Dendritic cell treated with granulocyte-macrophage colony-stimulating factor and Interleukin-4, amounts not matched to agents 40 ng/mL and 50 ng/mL, for 4 days (primary cell): ENCODE measurements at regions not wholly inside any gene's neighbourhood (a gene's known extent, or its start where the extent isn't known, plus 50 kb on each side); places are given as distances from the start of the nearest gene placed in this dataset.
"Not testable (repeated sequence)": the region's sequence is repeated elsewhere in the genome, so short reads cannot be mapped to it uniquely, and the experiment has no call there.

Experiments
- H3K27ac Mint-ChIP-seq: one replicate; pipeline ENCODE4 v1.8.0; 2022; ENCODE audit warnings: mild to moderate bottlenecking, mixed read lengths
- H3K27me3 Mint-ChIP-seq: one replicate; pipeline ENCODE4 v1.8.0; 2022; ENCODE audit warnings: mild to moderate bottlenecking, mixed read lengths
- H3K36me3 Mint-ChIP-seq: one replicate; pipeline ENCODE4 v1.8.0; 2022; ENCODE audit warnings: low read depth, mixed read lengths
- H3K4me1 Mint-ChIP-seq: one replicate; pipeline ENCODE4 v1.8.0; 2022; ENCODE audit warnings: low read depth, mixed read lengths
- H3K4me3 Mint-ChIP-seq: one replicate; pipeline ENCODE4 v1.8.0; 2022; ENCODE audit warnings: mild to moderate bottlenecking, moderate library complexity, mixed read lengths
- H3K9me3 Mint-ChIP-seq: one replicate; pipeline ENCODE4 v1.8.0; 2022; ENCODE audit warnings: mixed read lengths
- intact Hi-C: fragments of 100-400 bp; cut with micrococcal nuclease; formaldehyde crosslinking; loops from one replicate; pipeline ENCODE4 v1.15.0; 2022

- Mint-ChIP-seq H3K36me3 (no peaks in the 10 kb centered on the region), H3K4me1 (no peaks in the 10 kb centered on the region), H3K4me3 (no peak overlapping the region), H3K9me3 (no peaks in the 10 kb centered on the region), H3K27ac (no peak overlapping the region), H3K27me3 (no peaks in the 10 kb centered on the region)
- intact Hi-C loops = no loop called here
Observed at GRCh38 chr7:19916046-19916445, 142.6 kb upstream of the TMEM196 start.

GRCh38 chr7:19915596-19915995 lies 142.2 kb upstream of the TMEM196 start:
- no peak overlapping the region for H3K4me3 Mint-ChIP-seq

GRCh38 chr7:19914866-19915265 lies 141.4 kb upstream of the TMEM196 start:
- intact Hi-C loops = no loop called here
- Mint-ChIP-seq H3K9me3 (no peaks in the 10 kb centered on the region), H3K27ac (no peak overlapping the region), H3K36me3 (no peaks in the 10 kb centered on the region), H3K27me3 (no peaks in the 10 kb centered on the region), H3K4me1 (no peaks in the 10 kb centered on the region), H3K4me3 (no peak overlapping the region)

More at GRCh38 chr7:19915596-19915995, 142.2 kb upstream of the TMEM196 start:
- Mint-ChIP-seq H3K4me1 (no peaks in the 10 kb centered on the region), H3K27ac (no peak overlapping the region), H3K9me3 (no peaks in the 10 kb centered on the region), H3K36me3 (no peaks in the 10 kb centered on the region), H3K27me3 (no peaks in the 10 kb centered on the region)
- intact Hi-C loops = no loop called here

GRCh38 chr7:19900118-19900517 lies 126.7 kb upstream of the TMEM196 start:
- no peaks in the 10 kb centered on the region for H3K4me1 Mint-ChIP-seq
- H3K27me3 Mint-ChIP-seq = no peaks in the 10 kb centered on the region

GRCh38 chr7:19899529-19899928 lies 126.1 kb upstream of the TMEM196 start:
- Mint-ChIP-seq H3K4me1 (no peaks in the 10 kb centered on the region), H3K27me3 (no peaks in the 10 kb centered on the region), H3K9me3 (peaks cover 38% of the 10 kb centered on the region), H3K36me3 (no peaks in the 10 kb centered on the region), H3K27ac (no peak overlapping the region), H3K4me3 (no peak overlapping the region)
- intact Hi-C loops = no loop called here

More at GRCh38 chr7:19900118-19900517, 126.7 kb upstream of the TMEM196 start:
- intact Hi-C loops = no loop called here
- H3K27ac Mint-ChIP-seq = no peak overlapping the region
- no peak overlapping the region for H3K4me3 Mint-ChIP-seq
- peaks cover 38% of the 10 kb centered on the region for H3K9me3 Mint-ChIP-seq
- no peaks in the 10 kb centered on the region for H3K36me3 Mint-ChIP-seq

GRCh38 chr7:19882893-19883292 lies 109.5 kb upstream of the TMEM196 start:
- H3K27me3 Mint-ChIP-seq, H3K4me1 Mint-ChIP-seq, intact Hi-C loops, H3K36me3 Mint-ChIP-seq, H3K4me3 Mint-ChIP-seq, H3K27ac Mint-ChIP-seq: not testable (repeated sequence)
- H3K9me3 Mint-ChIP-seq = peaks cover 56% of the 10 kb centered on the region

GRCh38 chr7:19872094-19872493 lies 98.7 kb upstream of the TMEM196 start:
- intact Hi-C loops = no loop called here
- no peak overlapping the region for H3K27ac Mint-ChIP-seq
- no peaks in the 10 kb centered on the region for H3K4me1 Mint-ChIP-seq
- no peaks in the 10 kb centered on the region for H3K9me3 Mint-ChIP-seq
- H3K36me3 Mint-ChIP-seq = no peaks in the 10 kb centered on the region
- no peaks in the 10 kb centered on the region for H3K27me3 Mint-ChIP-seq
- no peak overlapping the region for H3K4me3 Mint-ChIP-seq

- Mint-ChIP-seq H3K27me3 (no peaks in the 10 kb centered on the region), H3K36me3 (no peaks in the 10 kb centered on the region), H3K4me1 (no peaks in the 10 kb centered on the region), H3K27ac (no peak overlapping the region), H3K9me3 (no peaks in the 10 kb centered on the region), H3K4me3 (no peak overlapping the region)
- intact Hi-C loops = no loop called here
Observed at GRCh38 chr7:19871102-19871501, 97.7 kb upstream of the TMEM196 start.

GRCh38 chr7:19869979-19870378 lies 96.6 kb upstream of the TMEM196 start:
- no peaks in the 10 kb centered on the region for H3K27me3 Mint-ChIP-seq
- no peak overlapping the region for H3K27ac Mint-ChIP-seq
- H3K36me3 Mint-ChIP-seq = no peaks in the 10 kb centered on the region
- no peaks in the 10 kb centered on the region for H3K9me3 Mint-ChIP-seq
- no peaks in the 10 kb centered on the region for H3K4me1 Mint-ChIP-seq
- H3K4me3 Mint-ChIP-seq = no peak overlapping the region
- intact Hi-C loops = no loop called here

- Mint-ChIP-seq H3K27me3 (no peaks in the 10 kb centered on the region), H3K4me1 (no peaks in the 10 kb centered on the region), H3K36me3 (no peaks in the 10 kb centered on the region), H3K9me3 (no peaks in the 10 kb centered on the region), H3K4me3 (no peak overlapping the region), H3K27ac (no peak overlapping the region)
- intact Hi-C loops = no loop called here
Observed at GRCh38 chr7:19853261-19853832, 79.9 kb upstream of the TMEM196 start.

- H3K27me3 Mint-ChIP-seq = no peaks in the 10 kb centered on the region
- H3K4me1 Mint-ChIP-seq = no peaks in the 10 kb centered on the region
- intact Hi-C loops = no loop called here
Observed at GRCh38 chr7:19852192-19852591, 78.8 kb upstream of the TMEM196 start.

GRCh38 chr7:19851504-19851903 lies 78.1 kb upstream of the TMEM196 start:
- no peaks in the 10 kb centered on the region for H3K27me3 Mint-ChIP-seq
- intact Hi-C loops = no loop called here
- H3K4me1 Mint-ChIP-seq = no peaks in the 10 kb centered on the region
- H3K27ac Mint-ChIP-seq = no peak overlapping the region
- H3K9me3 Mint-ChIP-seq = no peaks in the 10 kb centered on the region
- H3K36me3 Mint-ChIP-seq = no peaks in the 10 kb centered on the region
- no peak overlapping the region for H3K4me3 Mint-ChIP-seq

More at GRCh38 chr7:19852192-19852591, 78.8 kb upstream of the TMEM196 start:
- no peak overlapping the region for H3K4me3 Mint-ChIP-seq
- no peak overlapping the region for H3K27ac Mint-ChIP-seq
- no peaks in the 10 kb centered on the region for H3K36me3 Mint-ChIP-seq
- no peaks in the 10 kb centered on the region for H3K9me3 Mint-ChIP-seq

- no peaks in the 10 kb centered on the region for H3K4me1 Mint-ChIP-seq
- no peak overlapping the region for H3K27ac Mint-ChIP-seq
- H3K27me3 Mint-ChIP-seq = no peaks in the 10 kb centered on the region
- peaks cover 8% of the 10 kb centered on the region for H3K9me3 Mint-ChIP-seq
- H3K4me3 Mint-ChIP-seq = no peak overlapping the region
- intact Hi-C loops = no loop called here
- H3K36me3 Mint-ChIP-seq = no peaks in the 10 kb centered on the region
Observed at GRCh38 chr7:19834566-19834965, 61.1 kb upstream of the TMEM196 start.

- Mint-ChIP-seq H3K4me3 (no peak overlapping the region), H3K36me3 (no peaks in the 10 kb centered on the region), H3K4me1 (no peaks in the 10 kb centered on the region), H3K27ac (no peak overlapping the region), H3K9me3 (no peaks in the 10 kb centered on the region), H3K27me3 (no peaks in the 10 kb centered on the region)
- intact Hi-C loops = no loop called here
Observed at GRCh38 chr7:19830604-19831003, 57.2 kb upstream of the TMEM196 start.
